ENCODE measurements at regions not wholly inside any gene's neighbourhood (a gene's known extent, or its start where the extent isn't known, plus 50 kb on each side); places are given as distances from the start of the nearest gene placed in this dataset.

GRCh38 chr12:94766397-94766796, 116.0 kb upstream of the TMCC3 start:
- TF ChIP-seq CTCF (IDR thresholded peaks at IDR 0.05) = no peak
- TF ChIP-seq POLR2A (IDR thresholded peaks at IDR 0.05) = no peak
- no peak for DNase-seq
- peaks cover 11% of the 10 kb centered on the region for H3K4me1 ChIP-seq
- H3K9me3 ChIP-seq = no peaks in the 10 kb centered on the region
- intact Hi-C loops (cut with DNase I; ENCODE audit: low total_unique reads) = no loop called here
- no peak overlapping the region for H3K27ac ChIP-seq
- H3K36me3 ChIP-seq (ENCODE audit: low read depth, missing control alignments) = no peaks in the 10 kb centered on the region
- H3K4me3 ChIP-seq = no peak overlapping the region
- WGBS, 2 donors = 83 to 90% methylated on average over 1 of the region's 1 CpG
- no peaks in the 10 kb centered on the region for H3K27me3 ChIP-seq

- H3K9me3 ChIP-seq = no peaks in the 10 kb centered on the region
- DNase-seq = no peak
- H3K36me3 ChIP-seq (ENCODE audit: low read depth, missing control alignments) = no peaks in the 10 kb centered on the region
- H3K4me3 ChIP-seq = no peak overlapping the region
- intact Hi-C loops (cut with DNase I; ENCODE audit: low total_unique reads) = no loop called here
- no peaks in the 10 kb centered on the region for H3K27me3 ChIP-seq
- WGBS, 2 donors = 95 to 99% methylated on average over 6 of the region's 6 CpGs
- peaks cover 8% of the 10 kb centered on the region for H3K4me1 ChIP-seq
- H3K27ac ChIP-seq = no peak overlapping the region
- no peak for TF ChIP-seq POLR2A (IDR thresholded peaks at IDR 0.05)
- no peak for TF ChIP-seq CTCF (IDR thresholded peaks at IDR 0.05)
These were observed 113.1 kb upstream of the TMCC3 start for GRCh38 chr12:94763462-94763861.

GRCh38 chr12:94762943-94763342, 112.6 kb upstream of the TMCC3 start:
- Histone ChIP-seq H3K4me1 (peaks cover 8% of the 10 kb centered on the region), H3K27me3 (no peaks in the 10 kb centered on the region), H3K36me3 (ENCODE audit: low read depth, missing control alignments) (no peaks in the 10 kb centered on the region), H3K9me3 (no peaks in the 10 kb centered on the region), H3K27ac (no peak overlapping the region), H3K4me3 (no peak overlapping the region)
- DNase-seq = no peak
- intact Hi-C loops (cut with DNase I; ENCODE audit: low total_unique reads) = no loop called here
- WGBS, 2 donors = 83 to 85% methylated on average over 3 of the region's 3 CpGs
- TF ChIP-seq CTCF (IDR thresholded peaks at IDR 0.05) (no peak), POLR2A (IDR thresholded peaks at IDR 0.05) (no peak)

DNA sequence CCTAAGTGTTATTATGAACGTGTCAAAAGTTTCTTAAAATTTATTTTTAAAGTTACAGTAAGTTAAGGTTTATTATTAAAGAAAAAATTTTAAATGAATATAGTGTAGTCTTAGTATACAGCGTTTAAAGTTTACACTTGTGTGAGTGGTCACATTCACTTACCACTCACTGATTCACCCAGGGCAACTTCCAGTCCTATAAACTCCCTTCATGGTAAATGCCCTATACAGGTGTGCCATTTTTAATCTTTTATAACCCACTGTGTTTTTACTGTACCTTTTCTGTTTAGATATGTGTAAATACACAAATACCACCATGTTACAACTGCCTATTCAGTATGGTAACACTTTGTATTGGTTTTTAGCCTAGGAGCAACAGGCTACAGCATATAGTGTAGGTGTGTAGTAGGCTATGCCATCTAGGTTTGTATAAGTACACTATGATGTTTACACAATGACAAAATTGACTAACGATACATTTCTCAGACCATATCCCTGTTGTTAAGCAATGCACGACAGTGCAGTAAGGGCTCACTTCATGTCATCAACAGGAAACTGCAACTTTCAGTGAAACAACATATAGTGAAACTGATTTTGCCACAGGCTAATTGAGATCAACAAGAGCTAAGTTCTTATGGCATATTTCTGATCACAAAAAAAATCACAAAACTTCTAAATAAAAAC, 112.0 kb upstream of the TMCC3 start:
- Histone ChIP-seq H3K36me3 (ENCODE audit: low read depth, missing control alignments) (no peaks in the 10 kb centered on the region), H3K4me3 (no peak overlapping the region), H3K4me1 (peaks cover 8% of the 10 kb centered on the region), H3K27ac (no peak overlapping the region), H3K27me3 (no peaks in the 10 kb centered on the region), H3K9me3 (no peaks in the 10 kb centered on the region)
- intact Hi-C loops (cut with DNase I; ENCODE audit: low total_unique reads) = no loop called here
- DNase-seq = no peak
- 71 to 75% methylated on average over 4 of the region's 4 CpGs for WGBS, 2 donors
- TF ChIP-seq POLR2A (IDR thresholded peaks at IDR 0.05) = no peak
- no peak for TF ChIP-seq CTCF (IDR thresholded peaks at IDR 0.05)

DNA sequence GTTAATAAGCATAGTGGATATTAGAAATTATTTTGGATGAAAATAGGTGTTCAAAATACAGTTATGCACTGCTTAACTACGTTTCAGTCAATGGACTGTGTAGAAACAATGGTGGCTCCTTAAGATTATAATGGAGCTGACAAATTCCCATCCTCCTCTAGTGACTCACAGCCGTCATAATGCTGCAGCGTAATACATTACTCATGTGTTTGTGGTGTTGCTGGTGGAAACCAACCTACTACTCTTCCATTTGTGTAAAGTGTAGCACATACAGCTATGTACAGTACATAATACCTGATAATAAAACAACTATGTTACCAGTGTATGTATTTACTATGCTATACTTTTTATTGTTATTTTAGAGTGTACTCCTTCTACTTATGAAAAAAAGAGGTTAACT, 111.2 kb upstream of the TMCC3 start:
- Histone ChIP-seq H3K4me3 (no peak overlapping the region), H3K9me3 (no peaks in the 10 kb centered on the region), H3K36me3 (ENCODE audit: low read depth, missing control alignments) (no peaks in the 10 kb centered on the region), H3K27me3 (no peaks in the 10 kb centered on the region), H3K27ac (no peak overlapping the region), H3K4me1 (peaks cover 8% of the 10 kb centered on the region)
- WGBS, 2 donors = 89 to 92% methylated on average over 3 of the region's 3 CpGs
- no peak for TF ChIP-seq CTCF (IDR thresholded peaks at IDR 0.05)
- no peak for TF ChIP-seq POLR2A (IDR thresholded peaks at IDR 0.05)
- no peak for DNase-seq
- intact Hi-C loops (cut with DNase I; ENCODE audit: low total_unique reads) = no loop called here

All from testis (tissue), 2 donors.